ENCODE measurements at regions not wholly inside any gene's neighbourhood (a gene's known extent, or its start where the extent isn't known, plus 50 kb on each side); places are given as distances from the start of the nearest gene placed in this dataset.

GRCh38 chr13:39254601-39255000 lies 216.3 kb downstream of the NHLRC3 start:
- TF ChIP-seq YY1 (IDR thresholded peaks at IDR 0.05; ENCODE audit: insufficient read depth, insufficient read length) (no peak), ZNF274 (IDR thresholded peaks at IDR 0.05; ENCODE audit: low read depth, low read length) (no peak)
